ENCODE measurements at regions not wholly inside any gene's neighbourhood (a gene's known extent, or its start where the extent isn't known, plus 50 kb on each side); places are given as distances from the start of the nearest gene placed in this dataset.
"Not testable (repeated sequence)": the region's sequence is repeated elsewhere in the genome, so short reads cannot be mapped to it uniquely, and the experiment has no call there.

DNA sequence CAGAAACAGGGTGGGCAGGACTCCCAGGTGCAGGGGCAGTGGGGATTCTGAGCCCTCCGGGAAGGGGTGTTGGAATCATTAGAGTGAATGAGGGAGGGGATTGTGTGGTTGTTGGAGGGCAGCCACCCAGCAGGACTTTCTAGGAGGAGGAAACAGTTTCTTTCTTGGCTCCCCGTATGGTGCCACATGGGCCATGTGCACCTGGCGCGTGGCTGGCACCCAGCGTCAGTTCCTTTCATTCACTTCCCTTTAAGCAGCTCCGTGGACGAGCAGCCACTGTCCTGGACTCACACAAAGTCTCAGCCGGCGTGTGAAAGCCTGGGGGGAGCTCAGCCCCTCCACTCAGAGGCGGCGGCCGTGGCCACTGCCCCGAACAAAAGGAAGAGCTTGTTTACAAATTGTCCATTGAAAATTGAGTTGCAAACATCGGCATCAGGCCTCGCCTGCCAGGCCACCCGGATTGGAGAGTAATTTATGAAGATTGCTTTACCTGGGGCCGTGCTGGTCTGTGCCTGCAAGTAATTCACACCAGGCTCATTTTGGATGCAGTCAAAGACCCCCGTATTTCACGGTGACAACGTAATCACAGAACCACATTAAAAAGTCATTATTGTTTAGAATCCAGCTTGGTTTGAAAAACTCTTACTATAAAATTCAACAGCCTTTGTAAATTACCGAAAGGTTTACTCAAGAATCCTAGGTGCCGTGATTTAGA lies 101.7 kb upstream of the C14orf180 start:
- no peaks in the 10 kb centered on the region for H3K36me3 Mint-ChIP-seq (ENCODE audit: insufficient read depth)
- no peaks in the 10 kb centered on the region for H3K4me1 Mint-ChIP-seq (ENCODE audit: low read depth)
- no peak overlapping the region for H3K4me3 Mint-ChIP-seq (ENCODE audit: low read depth)
- no peak for DNase-seq (ENCODE audit: low spot score, unreplicated experiment)
- peaks cover 14% of the 10 kb centered on the region for H3K27me3 Mint-ChIP-seq
- H3K27ac Mint-ChIP-seq, result no peak overlapping the region
- H3K9me3 Mint-ChIP-seq (ENCODE audit: low read depth), result peaks cover 13% of the 10 kb centered on the region
- no peak for TF ChIP-seq CTCF (IDR thresholded peaks at IDR 0.05; ENCODE audit: unreplicated experiment)

DNA sequence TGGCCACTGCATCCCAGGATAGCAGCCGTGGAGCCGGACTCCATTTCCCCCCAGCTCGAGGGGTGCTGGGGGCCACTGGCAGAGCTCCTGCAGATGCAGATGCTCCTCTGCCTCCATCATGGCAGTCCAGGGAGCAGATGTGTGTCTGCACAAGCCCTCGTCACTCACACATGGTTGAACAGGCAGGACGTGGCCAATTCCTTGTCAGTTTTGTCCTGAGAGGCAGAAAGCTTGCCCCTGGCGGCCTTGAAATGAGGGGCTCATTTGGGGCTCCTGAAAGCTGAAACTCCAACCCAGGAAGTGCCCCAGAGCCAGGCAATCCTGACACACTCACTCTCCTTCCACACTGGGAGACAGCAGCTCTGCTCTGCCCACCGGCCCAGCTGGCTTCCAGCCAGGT lies 100.9 kb upstream of the C14orf180 start:
- H3K4me1 Mint-ChIP-seq (ENCODE audit: low read depth), result no peaks in the 10 kb centered on the region
- peaks cover 15% of the 10 kb centered on the region for H3K9me3 Mint-ChIP-seq (ENCODE audit: low read depth)
- no peaks in the 10 kb centered on the region for H3K36me3 Mint-ChIP-seq (ENCODE audit: insufficient read depth)
- no peak overlapping the region for H3K27ac Mint-ChIP-seq
- DNase-seq (ENCODE audit: low spot score, unreplicated experiment), result no peak
- H3K27me3 Mint-ChIP-seq, result peaks cover 16% of the 10 kb centered on the region
- TF ChIP-seq CTCF (IDR thresholded peaks at IDR 0.05; ENCODE audit: unreplicated experiment), result no peak
- no peak overlapping the region for H3K4me3 Mint-ChIP-seq (ENCODE audit: low read depth)

- Mint-ChIP-seq H3K36me3 (ENCODE audit: insufficient read depth) (no peaks in the 10 kb centered on the region), H3K27ac (no peak overlapping the region), H3K9me3 (ENCODE audit: low read depth) (peaks cover 15% of the 10 kb centered on the region), H3K4me1 (ENCODE audit: low read depth) (no peaks in the 10 kb centered on the region), H3K4me3 (ENCODE audit: low read depth) (no peak overlapping the region), H3K27me3 (peaks cover 14% of the 10 kb centered on the region)
- no peak for DNase-seq (ENCODE audit: low spot score, unreplicated experiment)
- TF ChIP-seq CTCF (IDR thresholded peaks at IDR 0.05; ENCODE audit: unreplicated experiment), result no peak
Measured at GRCh38 chr14:104479901-104480300, 99.7 kb upstream of the C14orf180 start.

DNA sequence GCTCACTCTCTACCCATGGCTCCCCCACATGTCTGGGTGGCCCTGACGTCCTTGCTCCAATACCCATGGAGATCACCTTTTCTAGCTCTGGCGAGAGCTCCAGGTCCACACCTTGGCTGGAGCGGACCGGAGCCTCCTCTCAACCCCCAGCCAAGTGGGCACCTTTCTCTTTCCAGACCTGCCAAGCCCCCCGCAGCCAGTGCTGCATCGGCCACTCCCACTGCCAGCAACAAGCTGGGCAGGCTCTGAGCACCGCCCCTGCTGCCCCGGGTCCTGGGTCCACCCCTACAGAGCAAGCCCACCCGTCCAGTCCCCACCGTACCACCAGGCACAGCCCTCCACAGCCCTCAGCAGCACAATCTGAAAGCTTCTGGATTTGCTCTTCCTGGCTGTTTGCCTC lies 98.2 kb upstream of the C14orf180 start:
- no peak for TF ChIP-seq CTCF (IDR thresholded peaks at IDR 0.05; ENCODE audit: unreplicated experiment)
- no peak for DNase-seq (ENCODE audit: low spot score, unreplicated experiment)
- H3K4me1 Mint-ChIP-seq (ENCODE audit: low read depth), result no peaks in the 10 kb centered on the region
- H3K27me3 Mint-ChIP-seq, result peaks cover 14% of the 10 kb centered on the region
- no peak overlapping the region for H3K4me3 Mint-ChIP-seq (ENCODE audit: low read depth)
- peaks cover 15% of the 10 kb centered on the region for H3K9me3 Mint-ChIP-seq (ENCODE audit: low read depth)
- H3K27ac Mint-ChIP-seq, result no peak overlapping the region
- H3K36me3 Mint-ChIP-seq (ENCODE audit: insufficient read depth), result no peaks in the 10 kb centered on the region

DNA sequence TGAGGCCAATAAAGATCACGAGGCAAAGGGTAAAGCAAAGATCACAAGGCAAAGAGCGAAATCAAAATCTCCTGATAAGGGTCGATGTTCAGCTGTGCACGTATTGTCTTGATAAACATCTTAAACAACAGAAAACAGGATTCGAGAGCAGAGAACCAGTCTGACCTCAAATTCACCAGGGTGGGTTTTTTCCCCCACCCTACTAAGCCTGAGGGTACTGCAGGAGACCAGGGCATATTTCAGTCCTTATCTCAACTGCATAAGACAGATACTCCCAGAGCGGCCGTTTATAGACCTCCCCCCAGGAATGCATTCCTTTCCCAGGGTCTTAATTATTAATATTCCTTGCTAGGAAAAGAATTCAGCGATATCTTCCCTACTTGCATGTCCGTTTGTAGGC lies 97.5 kb upstream of the C14orf180 start:
- Mint-ChIP-seq H3K9me3 (ENCODE audit: low read depth) (peaks cover 15% of the 10 kb centered on the region), H3K27me3 (peaks cover 14% of the 10 kb centered on the region)
- H3K4me1 Mint-ChIP-seq (ENCODE audit: low read depth); H3K36me3 Mint-ChIP-seq (ENCODE audit: insufficient read depth); H3K4me3 Mint-ChIP-seq (ENCODE audit: low read depth); DNase-seq (ENCODE audit: low spot score, unreplicated experiment); H3K27ac Mint-ChIP-seq: not testable (repeated sequence)

- Mint-ChIP-seq H3K27ac (no peak overlapping the region), H3K36me3 (ENCODE audit: insufficient read depth) (no peaks in the 10 kb centered on the region), H3K9me3 (ENCODE audit: low read depth) (peaks cover 12% of the 10 kb centered on the region), H3K4me1 (ENCODE audit: low read depth) (no peaks in the 10 kb centered on the region), H3K27me3 (peaks cover 8% of the 10 kb centered on the region), H3K4me3 (ENCODE audit: low read depth) (no peak overlapping the region)
- no peak for DNase-seq (ENCODE audit: low spot score, unreplicated experiment)
- no peak for TF ChIP-seq CTCF (IDR thresholded peaks at IDR 0.05; ENCODE audit: unreplicated experiment)
Measured at GRCh38 chr14:104486222-104486923, 93.2 kb upstream of the C14orf180 start.
